PC-9 (cell line): ENCODE measurements at regions not wholly inside any gene's neighbourhood (a gene's known extent, or its start where the extent isn't known, plus 50 kb on each side); places are given as distances from the start of the nearest gene placed in this dataset.

Experiments used
- CTCF ChIP-seq: fragments of 200-600 bp; sonication (generic); conservative IDR thresholded peaks from 2 replicates; pipeline ENCODE4 v1.6.1; 2017; ENCODE audit warnings: mixed run types, antibody characterized with exemption, mild to moderate bottlenecking, moderate library complexity
- EZH2 ChIP-seq: fragments of 200-600 bp; sonication (generic); IDR thresholded peaks from 2 replicates; pipeline ENCODE4 v1.8.0; 2017; ENCODE audit warnings: antibody characterized with exemption, low read depth

- no peak for TF ChIP-seq CTCF
- no peak for TF ChIP-seq EZH2
Observed at GRCh38 chr13:87302931-87303330, 368.2 kb upstream of the SLITRK5 start.
